DMS53 treated with DMSO at 0.1 percent for 48 hours (cell line): ENCODE measurements at regions not wholly inside any gene's neighbourhood (a gene's known extent, or its start where the extent isn't known, plus 50 kb on each side); places are given as distances from the start of the nearest gene placed in this dataset.
"Not testable (repeated sequence)": the region's sequence is repeated elsewhere in the genome, so short reads cannot be mapped to it uniquely, and the experiment has no call there.

Experiments
- DNase-seq: peaks from one replicate; lab custom pipeline; 2025; ENCODE audit not compliant: unreplicated experiment; lab: John Stamatoyannopoulos, UW

DNA sequence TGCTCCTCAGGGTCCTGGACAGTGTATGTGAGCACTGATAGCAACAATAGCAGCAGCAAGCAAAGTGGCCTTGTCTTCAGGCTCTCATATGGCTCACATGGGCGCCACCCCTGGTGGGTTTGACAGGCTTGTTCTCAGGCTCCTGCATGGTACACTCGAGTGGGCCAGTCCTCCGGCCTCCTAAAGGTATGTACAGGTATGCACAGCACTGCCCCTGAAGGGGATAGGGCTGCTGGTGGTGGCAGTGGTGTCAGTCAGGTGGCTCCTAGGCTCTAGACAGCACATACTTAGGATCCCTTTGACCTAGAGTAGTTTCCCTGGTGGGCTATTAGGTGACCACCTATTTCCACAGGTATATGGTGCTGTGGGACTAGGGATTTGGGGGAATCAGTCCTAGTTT is 79.8 kb downstream of the LGALS9B start:
- DNase-seq: not testable (repeated sequence)

DNA sequence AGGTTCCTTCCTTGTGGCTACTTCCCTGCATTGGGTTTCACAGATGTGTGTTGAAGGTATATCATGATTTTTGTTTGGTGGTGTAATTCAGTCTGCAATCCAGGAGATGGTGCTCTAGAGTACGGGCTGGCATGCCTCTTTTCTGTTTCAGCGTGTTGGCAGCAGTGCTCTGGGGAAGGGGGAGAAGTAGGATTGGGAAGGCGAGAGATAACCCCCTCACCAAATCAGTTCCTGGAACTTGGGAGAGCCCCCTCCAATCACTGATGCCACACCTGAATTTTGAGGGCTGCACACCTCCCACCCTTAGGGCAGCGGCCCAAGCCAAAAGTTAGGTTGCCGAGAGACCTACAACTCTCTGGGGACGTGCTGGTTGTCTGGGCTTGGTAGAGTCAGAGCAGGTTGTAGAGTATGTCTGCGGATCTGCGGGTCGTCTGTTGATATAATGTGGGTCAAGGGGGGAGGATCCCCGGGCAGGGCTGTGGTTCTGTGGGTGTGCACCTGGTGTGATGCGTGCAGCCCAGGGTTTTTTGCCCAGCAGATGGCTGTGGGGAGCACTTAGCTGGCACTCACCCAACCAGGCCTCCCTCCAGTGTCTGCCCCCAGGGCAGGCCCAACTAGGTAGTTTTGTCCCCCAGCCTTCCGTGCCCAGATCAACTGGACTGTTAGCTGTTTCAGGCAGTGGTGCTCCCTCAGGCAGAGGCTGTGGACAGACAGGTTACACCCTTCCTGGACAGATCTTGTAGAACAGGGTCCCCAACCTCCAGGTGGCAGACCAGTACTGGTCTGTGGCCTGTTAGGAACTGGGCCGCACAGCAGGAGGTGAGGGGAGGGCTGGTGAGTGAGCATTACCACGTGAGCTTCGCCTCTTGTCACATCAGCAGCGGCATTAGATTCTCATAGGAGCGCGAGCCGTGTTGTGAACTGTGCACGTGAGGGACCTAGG is 85.7 kb downstream of the LGALS9B start:
- DNase-seq: peak; percentile 20

- DNase-seq: not testable (repeated sequence)
These were observed 86.7 kb downstream of the LGALS9B start for GRCh38 chr17:20380625-20381024.

- not testable (repeated sequence) for DNase-seq
These were observed 88.1 kb downstream of the LGALS9B start for GRCh38 chr17:20379251-20379650.

DNA sequence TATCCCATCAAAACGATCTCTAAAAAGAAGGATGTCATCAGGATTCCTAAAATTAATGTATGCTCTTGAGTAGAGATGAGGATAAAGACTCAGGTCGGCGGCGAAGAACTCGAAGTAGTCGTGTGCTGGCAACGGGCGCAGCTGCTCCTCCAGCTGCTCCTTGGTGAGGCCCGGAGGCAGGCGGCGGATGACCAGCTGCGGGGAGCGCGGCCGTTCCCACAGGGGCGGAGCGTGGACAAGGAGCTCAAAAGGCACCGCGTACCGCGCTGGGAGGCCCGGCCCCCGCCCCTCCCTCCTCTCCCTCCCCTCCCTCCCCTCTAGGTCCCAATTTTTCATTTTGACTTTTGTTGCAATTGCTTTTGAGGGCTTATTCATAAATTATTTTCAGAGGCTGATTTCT is 90.7 kb downstream of the LGALS9B start:
- DNase-seq: not testable (repeated sequence)

- DNase-seq: not testable (repeated sequence)
These were observed 91.6 kb downstream of the LGALS9B start for GRCh38 chr17:20375745-20376144.
